ENCODE measurements at regions not wholly inside any gene's neighbourhood (a gene's known extent, or its start where the extent isn't known, plus 50 kb on each side); places are given as distances from the start of the nearest gene placed in this dataset.

GRCh38 chr2:120425014-120425413 is 79.1 kb downstream of the INHBB start:
- ATAC-seq (no peak), DNase-seq (ENCODE audit: low spot score) (no peak), FAIRE-seq (no peak)
- 57% methylated on average over 16 of the region's 16 CpGs for WGBS (ENCODE audit: low lambda C conversion rate)
- no peaks in the 10 kb centered on the region for H3K9me3 ChIP-seq (ENCODE audit: low read length)
- ChIA-PET POLR2A (no interaction called here), CTCF (ENCODE audit: low intra/inter-chr PET ratio, low total read pairs) (no interaction called here)
- intact Hi-C loops (cut with micrococcal nuclease; ENCODE audit: unreplicated experiment): no loop called here
- no peak overlapping the region for H3K4me3 ChIP-seq (replicated peaks in 1 of 3; ENCODE audit: insufficient read depth in 1 of 3, low read depth in 2 of 3, low read length in 3 of 3)
- H3K36me3 ChIP-seq (replicated peaks in 1 of 2; ENCODE audit: control insufficient read depth in 1 of 2, insufficient read depth in 2 of 2, low read length in 2 of 2): no peaks in the 10 kb centered on the region
- H3K4me1 ChIP-seq (ENCODE audit: insufficient read depth, low read length): no peaks in the 10 kb centered on the region
- H3K4me2 ChIP-seq (ENCODE audit: low read depth, low read length): no peak overlapping the region
- peaks cover 6 to 79% of the 10 kb centered on the region in 2 experiments; a peak in 4 of 5 replicates for H3K27me3 ChIP-seq (ENCODE audit: control insufficient read depth in 1 of 2, insufficient read depth in 2 of 2, low read length in 2 of 2)
- TF ChIP-seq EHMT2 (IDR thresholded peaks at IDR 0.05; ENCODE audit: borderline replicate concordance, low read depth, low read length) (no peak), MBNL3 (CRISPR knock-in tag; conservative IDR thresholded peaks at IDR 0.05) (no peak)
- H2AFZ ChIP-seq (ENCODE audit: low read length): no peak overlapping the region
- no peaks in the 10 kb centered on the region for H3K79me2 ChIP-seq (ENCODE audit: insufficient read depth, low read length)
- H3K9ac ChIP-seq (ENCODE audit: insufficient read depth, low read depth, low read length): no peak overlapping the region
- H4K20me1 ChIP-seq (ENCODE audit: insufficient read depth, low read length): no peaks in the 10 kb centered on the region; the same call in 1 of the 2 replicates
- no TSS peak for BruUV-seq (replicated peaks)
- in situ Hi-C loops (cut with HindIII; ENCODE audit: extremely low pct_ligation_motif_present, low pct_unique_long_range_greater_than_20kb): no loop called here
- no peak overlapping the region for H3K27ac ChIP-seq (ENCODE audit: extremely low read length, insufficient read depth, low read length)

DNA sequence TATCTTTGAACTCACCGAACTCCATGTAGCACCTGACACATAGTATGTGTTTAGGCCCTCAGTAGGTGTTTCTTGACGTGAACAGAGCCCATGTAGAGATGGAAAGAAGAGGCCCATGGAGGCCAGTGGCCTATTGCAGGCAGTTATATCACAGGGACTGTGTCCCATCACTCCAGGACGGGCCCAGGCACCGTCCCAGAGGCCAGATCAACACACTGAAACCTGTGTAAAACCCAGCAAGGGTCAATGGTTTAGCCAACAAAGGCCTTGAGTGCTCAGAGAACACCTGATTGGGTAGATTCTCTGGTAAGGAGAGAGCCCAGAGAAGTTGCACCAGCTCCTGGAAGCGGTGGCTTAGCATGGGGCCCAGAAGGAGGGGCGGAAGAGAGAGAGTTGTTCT is 82.8 kb downstream of the INHBB start:
- Histone ChIP-seq H3K36me3 (replicated peaks in 1 of 2; ENCODE audit: control insufficient read depth in 1 of 2, insufficient read depth in 2 of 2, low read length in 2 of 2) (no peaks in the 10 kb centered on the region), H2AFZ (ENCODE audit: low read length) (no peak overlapping the region), H3K4me3 (replicated peaks in 1 of 3; ENCODE audit: insufficient read depth in 1 of 3, low read depth in 2 of 3, low read length in 3 of 3) (no peak overlapping the region), H3K27me3 (ENCODE audit: control insufficient read depth in 1 of 2, insufficient read depth in 2 of 2, low read length in 2 of 2) (peaks cover 13 to 85% of the 10 kb centered on the region in 2 experiments), H4K20me1 (ENCODE audit: insufficient read depth, low read length) (no peaks in the 10 kb centered on the region), H3K9me3 (ENCODE audit: low read length) (no peaks in the 10 kb centered on the region), H3K4me2 (ENCODE audit: low read depth, low read length) (no peak overlapping the region), H3K4me1 (ENCODE audit: insufficient read depth, low read length) (no peaks in the 10 kb centered on the region), H3K27ac (ENCODE audit: extremely low read length, insufficient read depth, low read length) (no peak overlapping the region), H3K79me2 (ENCODE audit: insufficient read depth, low read length) (no peaks in the 10 kb centered on the region), H3K9ac (ENCODE audit: insufficient read depth, low read depth, low read length) (no peak overlapping the region)
- no TSS peak for BruUV-seq (replicated peaks)
- in situ Hi-C loops (cut with HindIII; ENCODE audit: extremely low pct_ligation_motif_present, low pct_unique_long_range_greater_than_20kb) (no loop called here), intact Hi-C loops (cut with micrococcal nuclease; ENCODE audit: unreplicated experiment) (no loop called here)
- CTCF ChIA-PET (ENCODE audit: low intra/inter-chr PET ratio, low total read pairs): no interaction called here
- ATAC-seq (no peak), DNase-seq (ENCODE audit: low spot score) (no peak), FAIRE-seq (no peak)
- no peak for TF ChIP-seq KDM6A (CRISPR knock-in tag; IDR thresholded peaks at IDR 0.05; ENCODE audit: low read depth)
- POLR2A ChIA-PET: interaction anchor here (1.1 kb wide), 1 partner anchor 37 kb away, joined by 4 read pairs; no protein-coding TSS in a partner anchor
- 34% methylated on average over 6 of the region's 6 CpGs for WGBS (ENCODE audit: low lambda C conversion rate)
